ENCODE measurements at regions not wholly inside any gene's neighbourhood (a gene's known extent, or its start where the extent isn't known, plus 50 kb on each side); places are given as distances from the start of the nearest gene placed in this dataset.
"Not testable (repeated sequence)": the region's sequence is repeated elsewhere in the genome, so short reads cannot be mapped to it uniquely, and the experiment has no call there.

- no peak for DNase-seq (ENCODE audit: low spot score)
Measured at GRCh38 chr4:13902146-13902545, 274.6 kb upstream of the BOD1L1 start.

- no peak for DNase-seq (ENCODE audit: low spot score)
Measured at GRCh38 chr4:13903061-13903460, 275.5 kb upstream of the BOD1L1 start.

- no peak for DNase-seq (ENCODE audit: low spot score)
Measured at GRCh38 chr4:13903901-13904300, 276.4 kb upstream of the BOD1L1 start.

- no peak for DNase-seq (ENCODE audit: low spot score)
Measured at GRCh38 chr4:13905543-13905942, 278.0 kb upstream of the BOD1L1 start.

- no peak for DNase-seq (ENCODE audit: low spot score)
Measured at GRCh38 chr4:13906727-13907126, 279.2 kb upstream of the BOD1L1 start.

- no peak for DNase-seq (ENCODE audit: low spot score)
Measured at GRCh38 chr4:13907255-13907751, 279.8 kb upstream of the BOD1L1 start.

- no peak for DNase-seq (ENCODE audit: low spot score)
Measured at GRCh38 chr4:13908455-13908854, 280.9 kb upstream of the BOD1L1 start.

- DNase-seq (ENCODE audit: low spot score), result no peak
Measured at GRCh38 chr4:13910556-13910955, 283.0 kb upstream of the BOD1L1 start.

- DNase-seq (ENCODE audit: low spot score), result no peak
Measured at GRCh38 chr4:13911256-13911655, 283.7 kb upstream of the BOD1L1 start.

- no peak for DNase-seq (ENCODE audit: low spot score)
Measured at GRCh38 chr4:13912436-13912925, 285.0 kb upstream of the BOD1L1 start.

- DNase-seq (ENCODE audit: low spot score), result no peak
Measured at GRCh38 chr4:13912966-13913365, 285.4 kb upstream of the BOD1L1 start.

GRCh38 chr4:13917015-13917414 is 289.5 kb upstream of the BOD1L1 start:
- no peak for DNase-seq (ENCODE audit: low spot score)

GRCh38 chr4:13918110-13918509 is 290.6 kb upstream of the BOD1L1 start:
- no peak for DNase-seq (ENCODE audit: low spot score)

- no peak for DNase-seq (ENCODE audit: low spot score)
Measured at GRCh38 chr4:13918991-13919441, 291.5 kb upstream of the BOD1L1 start.

GRCh38 chr4:13920111-13920875 is 292.8 kb upstream of the BOD1L1 start:
- peak; percentile 85 for DNase-seq (ENCODE audit: low spot score)

- no peak for DNase-seq (ENCODE audit: low spot score)
Measured at GRCh38 chr4:13920901-13921300, 293.4 kb upstream of the BOD1L1 start.

- DNase-seq (ENCODE audit: low spot score), result no peak
Measured at GRCh38 chr4:13921805-13922204, 294.3 kb upstream of the BOD1L1 start.

GRCh38 chr4:13922459-13922858 is 294.9 kb upstream of the BOD1L1 start:
- no peak for DNase-seq (ENCODE audit: low spot score)

GRCh38 chr4:13922873-13923645 is 295.5 kb upstream of the BOD1L1 start:
- no peak for DNase-seq (ENCODE audit: low spot score)

- not testable (repeated sequence) for DNase-seq (ENCODE audit: low spot score)
Measured at GRCh38 chr4:13924900-13925299, 297.4 kb upstream of the BOD1L1 start.

GRCh38 chr4:13928214-13928613 is 300.7 kb upstream of the BOD1L1 start:
- no peak for DNase-seq (ENCODE audit: low spot score)

GRCh38 chr4:13930155-13930554 is 302.6 kb upstream of the BOD1L1 start:
- no peak for DNase-seq (ENCODE audit: low spot score)

GRCh38 chr4:13933191-13933590 is 305.7 kb upstream of the BOD1L1 start:
- DNase-seq (ENCODE audit: low spot score), result no peak

All from putamen (tissue), 1 donor.